Activated CD4-positive, alpha-beta T cell treated with anti-CD3 and anti-CD28 coated beads for 48 hours (primary cell): ENCODE measurements at regions not wholly inside any gene's neighbourhood (a gene's known extent, or its start where the extent isn't known, plus 50 kb on each side); places are given as distances from the start of the nearest gene placed in this dataset.
"Not testable (repeated sequence)": the region's sequence is repeated elsewhere in the genome, so short reads cannot be mapped to it uniquely, and the experiment has no call there.

Source experiments
- DNase-seq: peaks from one replicate; pipeline ENCODE4 v3.0.0-alpha.2; 2020

- no peak for DNase-seq
Measured at GRCh38 chr2:72031346-72032110, 116.1 kb downstream of the CYP26B1 start.

DNA sequence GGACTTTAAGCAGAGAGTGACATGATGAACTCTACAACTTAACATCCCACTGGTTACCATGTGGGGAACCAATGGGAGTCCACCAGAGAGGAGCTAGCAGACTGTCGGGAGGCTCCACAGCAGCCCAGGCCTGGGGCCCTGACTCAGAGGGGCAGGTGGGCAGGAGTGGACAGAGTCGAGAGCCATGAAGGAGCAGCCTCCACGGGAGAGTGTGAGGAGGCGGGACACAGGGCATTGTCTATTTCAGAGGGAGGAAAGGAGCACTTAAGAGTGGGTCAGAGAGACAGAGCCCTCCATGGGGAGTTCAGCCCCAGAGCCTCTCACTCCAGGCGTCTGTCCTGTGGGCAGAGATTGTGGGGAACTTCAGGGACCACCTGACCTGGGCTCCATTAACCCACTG is 118.7 kb downstream of the CYP26B1 start:
- no peak for DNase-seq

GRCh38 chr2:72028351-72028995 is 119.2 kb downstream of the CYP26B1 start:
- DNase-seq: no peak

DNA sequence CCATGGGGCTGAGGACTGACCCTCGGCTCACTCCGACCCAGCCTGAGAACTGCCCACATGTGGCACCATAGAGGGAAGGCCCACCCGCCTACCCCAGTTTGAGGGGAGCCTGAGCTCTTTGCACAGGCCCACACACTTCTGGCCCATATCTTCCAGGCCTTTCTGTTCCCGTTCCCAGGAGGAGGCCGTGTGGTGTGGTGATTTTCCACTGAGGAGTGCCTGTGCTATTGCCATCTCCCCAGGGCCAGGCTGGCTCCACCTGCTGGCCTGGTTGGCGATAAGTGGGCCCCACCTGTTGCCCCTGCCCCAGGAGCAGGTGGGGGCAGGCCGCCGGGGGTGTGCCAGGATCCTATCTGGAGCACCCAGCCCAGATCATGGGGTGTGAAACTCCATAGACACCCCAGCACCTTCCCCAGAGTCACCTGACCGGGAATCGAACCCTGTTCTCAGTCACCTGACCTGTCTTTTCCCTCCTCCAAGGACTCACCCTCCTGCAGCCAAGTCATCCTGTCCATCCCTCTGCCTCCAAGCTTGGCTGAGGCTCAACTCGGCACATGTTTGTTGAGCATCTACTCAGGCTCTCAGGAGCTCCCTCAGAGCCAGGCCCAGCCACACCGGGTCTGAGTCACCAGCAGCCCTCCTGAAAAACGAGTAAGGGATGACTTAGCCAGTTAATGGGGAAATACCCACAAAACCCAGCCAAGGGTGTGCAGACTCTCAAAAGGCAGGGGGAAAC is 120.1 kb downstream of the CYP26B1 start:
- no peak for DNase-seq

- no peak for DNase-seq
Measured at GRCh38 chr2:72026819-72027425, 120.7 kb downstream of the CYP26B1 start.

DNA sequence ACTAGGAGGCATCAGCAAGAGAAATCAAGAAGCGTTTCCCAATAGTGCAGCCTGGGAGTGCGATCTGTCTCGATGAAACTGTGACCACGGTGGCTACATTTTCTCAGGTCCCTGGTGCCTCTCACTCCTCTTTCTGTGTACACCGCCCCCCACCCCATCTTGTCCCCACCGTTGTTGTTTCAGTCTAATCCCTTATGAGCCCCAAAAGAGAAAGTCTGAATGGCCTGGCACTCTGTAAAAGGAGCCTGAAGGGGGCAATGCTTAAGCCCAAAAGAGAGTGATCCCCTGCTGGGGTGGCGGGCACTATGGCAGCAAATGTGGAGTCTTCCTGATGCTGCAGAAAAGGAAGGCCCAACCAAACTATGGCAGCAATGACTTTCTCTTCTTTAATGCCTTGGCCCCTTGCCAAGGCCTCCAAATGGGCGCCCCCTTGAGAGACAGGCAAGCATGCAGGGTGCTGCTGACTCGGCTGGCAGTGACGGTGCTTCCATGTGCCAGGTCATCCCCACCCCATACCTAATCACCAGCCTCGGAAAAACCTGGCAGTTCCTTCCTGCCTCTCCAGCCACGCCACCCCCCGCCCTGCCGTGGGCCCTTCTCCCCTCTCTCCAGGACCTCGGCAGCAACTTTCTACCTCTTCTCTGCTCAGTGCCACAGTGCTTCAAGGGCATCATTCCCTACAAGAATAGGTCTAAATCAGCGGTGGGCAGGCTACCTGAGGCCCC is 123.0 kb downstream of the CYP26B1 start:
- DNase-seq: no peak

DNA sequence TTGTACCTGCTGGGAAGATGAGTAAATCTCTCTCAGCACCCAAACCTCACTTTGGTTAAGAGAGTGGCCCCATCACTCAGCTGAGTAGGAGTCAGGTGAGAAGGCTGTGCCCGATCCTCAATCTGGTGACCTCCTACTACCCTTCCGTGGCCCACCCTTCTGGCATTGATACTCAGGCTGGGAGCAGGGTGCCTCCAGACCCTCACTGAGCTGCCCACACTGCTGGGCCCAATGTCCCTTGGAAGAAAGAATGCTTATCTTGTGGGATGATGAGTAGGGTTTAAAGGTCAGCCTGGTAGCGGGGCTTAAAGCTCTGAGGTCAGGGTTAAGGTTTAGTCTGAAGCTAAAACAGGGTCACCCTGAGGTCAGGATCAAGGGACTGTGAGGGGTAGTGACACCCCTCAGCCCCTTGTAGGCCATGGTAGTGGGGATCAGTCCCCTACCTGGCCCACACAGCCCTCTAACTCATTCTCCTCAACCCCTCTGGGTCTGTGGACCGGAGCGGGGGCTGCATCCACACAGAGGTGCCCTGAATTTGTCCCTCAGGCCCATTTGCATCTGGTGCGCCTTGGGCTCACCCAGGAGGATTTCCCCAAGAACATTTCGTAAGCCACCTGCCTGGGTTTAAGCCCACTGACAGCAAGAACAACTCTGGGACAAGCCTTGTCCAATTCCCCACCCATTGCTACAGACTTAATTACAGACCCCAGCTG is 123.8 kb downstream of the CYP26B1 start:
- DNase-seq: no peak

DNA sequence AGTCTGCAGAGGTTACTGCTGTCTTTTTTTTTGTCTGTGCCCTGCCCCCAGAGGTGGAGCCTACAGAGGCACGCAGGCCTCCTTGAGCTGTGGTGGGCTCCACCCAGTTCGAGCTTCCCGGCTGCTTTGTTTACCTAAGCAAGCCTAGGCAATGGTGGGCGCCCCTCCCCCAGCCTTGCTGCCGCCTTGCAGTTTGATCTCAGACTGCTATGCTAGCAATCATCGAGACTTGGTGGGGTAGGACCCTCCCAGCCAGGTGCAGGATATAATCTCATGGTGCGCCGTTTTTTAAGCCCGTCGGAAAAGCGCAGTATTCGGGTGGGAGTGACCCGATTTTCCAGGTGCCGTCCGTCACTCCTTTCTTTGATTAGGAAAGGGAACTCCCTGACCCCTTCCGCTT is 126.3 kb downstream of the CYP26B1 start:
- DNase-seq: not testable (repeated sequence)

DNA sequence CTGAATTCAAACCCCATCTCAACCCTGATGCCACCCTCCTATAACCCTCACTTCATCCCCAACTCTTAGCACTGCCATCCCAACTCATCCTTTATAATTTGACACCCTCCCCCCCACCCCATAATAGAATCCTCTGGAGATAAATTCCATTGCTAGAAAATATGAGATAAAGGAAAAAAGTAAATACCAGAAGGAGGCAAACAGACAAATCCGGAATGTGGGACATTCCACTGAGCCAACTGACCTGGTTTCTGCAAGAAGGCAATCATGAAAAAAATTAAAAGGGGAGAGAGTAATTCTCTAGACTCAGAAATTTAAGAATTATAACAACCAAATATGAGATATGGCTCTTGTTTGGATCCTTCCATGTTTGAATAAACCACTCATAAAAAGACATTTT is 132.4 kb downstream of the CYP26B1 start:
- DNase-seq: no peak

GRCh38 chr2:72014831-72015230 is 132.8 kb downstream of the CYP26B1 start:
- DNase-seq: no peak

DNA sequence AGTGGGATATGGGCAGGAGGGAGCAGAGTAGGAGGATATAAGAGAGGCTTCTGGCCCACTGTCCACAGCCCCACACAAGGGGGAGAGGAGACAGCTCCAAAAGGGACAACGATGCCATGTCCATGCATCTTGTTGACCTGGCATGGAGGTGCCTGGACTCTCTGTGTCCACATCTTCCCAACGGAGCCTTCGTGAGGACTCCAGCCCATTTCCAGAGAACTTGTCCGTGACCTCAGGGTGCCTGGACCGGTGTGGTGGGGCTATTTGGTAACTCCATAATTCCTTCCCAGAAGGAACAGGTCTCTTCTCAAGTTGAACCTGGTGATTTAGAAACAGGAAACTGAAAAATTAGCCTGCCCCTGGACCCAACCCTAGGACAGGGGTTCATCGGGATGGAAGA is 133.9 kb downstream of the CYP26B1 start:
- DNase-seq: no peak

- no peak for DNase-seq
Measured at GRCh38 chr2:72012886-72013574, 134.6 kb downstream of the CYP26B1 start.

DNA sequence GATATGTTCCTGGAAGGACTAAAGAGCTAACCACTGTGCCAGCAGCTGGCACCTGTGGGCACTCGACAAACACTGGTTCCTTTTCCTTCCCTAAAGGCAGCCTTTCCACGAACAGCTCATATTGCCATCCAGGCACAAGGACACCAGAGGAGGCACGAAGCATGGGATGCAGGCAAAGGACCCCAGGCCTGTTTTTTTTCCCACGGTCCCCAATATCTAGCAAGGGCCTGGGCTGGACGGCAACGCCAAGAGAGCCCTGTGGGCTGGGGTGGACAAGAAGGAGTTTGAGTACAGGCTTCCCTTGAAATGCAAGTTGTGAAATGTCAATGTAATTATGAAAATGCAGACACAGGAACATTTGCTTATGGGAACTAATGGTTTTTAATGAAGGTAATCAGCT is 135.9 kb downstream of the CYP26B1 start:
- DNase-seq: no peak

- DNase-seq: no peak
Measured at GRCh38 chr2:72011370-72011689, 136.3 kb downstream of the CYP26B1 start.

DNA sequence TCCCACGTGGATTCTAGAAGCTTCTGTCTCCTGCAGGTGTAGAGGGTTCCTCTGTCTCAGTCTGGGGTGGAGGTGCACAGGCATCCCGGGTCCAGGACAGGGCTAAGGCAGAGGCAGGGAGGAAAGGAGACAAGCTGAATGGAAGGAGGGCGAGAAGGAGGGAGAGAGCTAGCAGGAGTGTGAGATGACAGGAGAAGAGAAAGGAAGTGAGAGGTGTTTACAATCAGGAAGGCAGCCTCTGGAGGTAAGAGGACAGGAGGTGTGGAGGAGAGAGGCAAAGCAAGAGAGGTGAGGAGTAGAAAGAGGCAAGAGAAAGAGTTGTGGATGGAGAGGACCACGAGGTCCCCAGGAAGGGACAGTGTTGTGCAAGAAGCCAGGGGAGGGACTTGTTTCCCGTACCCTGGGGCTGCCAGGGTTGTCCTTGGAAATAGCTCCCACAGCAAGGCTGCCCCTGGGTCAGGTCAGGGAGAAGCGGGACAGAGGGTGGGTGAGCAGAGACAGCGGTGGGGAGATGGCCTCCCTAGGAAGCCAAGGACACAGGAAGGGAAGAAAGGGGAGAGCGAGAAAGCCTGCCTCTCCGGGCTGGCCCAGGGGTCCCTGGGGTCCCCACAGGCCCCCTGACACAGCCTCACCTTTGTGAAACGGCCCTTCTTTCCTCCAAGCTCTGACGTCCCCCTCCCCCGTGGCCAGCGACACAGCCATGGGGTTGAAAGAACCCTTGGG is 136.9 kb downstream of the CYP26B1 start:
- no peak for DNase-seq

GRCh38 chr2:72008608-72009007 is 139.1 kb downstream of the CYP26B1 start:
- no peak for DNase-seq

DNA sequence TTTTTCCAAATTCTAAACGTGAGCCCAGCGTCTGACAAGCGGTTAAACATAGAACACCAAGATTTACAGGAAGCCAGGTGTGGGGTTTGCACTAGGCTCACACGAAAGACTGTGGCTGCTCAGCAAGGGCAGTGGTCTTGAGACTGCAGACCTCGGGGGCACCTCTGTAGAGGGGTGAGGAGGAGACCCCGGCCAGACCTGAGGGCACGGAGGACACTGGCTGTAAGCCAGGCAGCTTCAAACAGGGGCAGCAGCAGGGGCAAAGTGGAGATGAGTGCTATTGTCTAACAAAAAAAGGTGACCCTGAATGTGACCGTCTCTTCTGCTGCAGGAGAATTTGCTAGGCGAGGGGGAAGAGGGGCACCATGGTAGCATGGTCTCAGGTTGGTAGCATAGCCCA is 140.3 kb downstream of the CYP26B1 start:
- DNase-seq: no peak

DNA sequence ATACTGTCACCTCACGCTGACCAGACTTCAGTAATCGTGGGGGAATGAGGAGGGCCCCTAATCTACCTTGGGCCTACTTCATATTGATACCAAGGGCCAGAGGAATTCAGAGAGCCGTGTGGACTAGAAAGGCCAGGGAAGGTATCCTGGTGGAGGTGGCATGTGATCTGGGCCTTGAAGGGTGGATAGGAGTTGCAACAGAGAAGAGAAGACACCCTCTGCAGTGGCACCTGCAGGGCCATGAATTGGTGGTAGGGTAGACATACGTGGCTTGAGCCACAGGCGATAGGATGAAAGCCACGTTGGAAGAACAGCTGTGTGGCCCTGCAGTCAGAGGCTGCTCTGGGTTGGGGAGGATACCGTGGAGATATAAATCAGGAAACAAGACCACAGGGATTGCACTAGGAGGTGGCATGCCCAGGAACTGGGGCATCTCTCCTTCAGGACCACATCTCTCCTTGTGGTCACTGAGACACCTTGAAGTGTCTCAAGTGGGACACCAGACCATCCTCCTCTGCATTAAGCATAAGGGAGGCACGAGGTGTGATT is 141.4 kb downstream of the CYP26B1 start:
- no peak for DNase-seq

- DNase-seq: no peak
Measured at GRCh38 chr2:72004976-72005375, 142.7 kb downstream of the CYP26B1 start.

- no peak for DNase-seq
Measured at GRCh38 chr2:72004201-72004915, 143.3 kb downstream of the CYP26B1 start.
